MM.1S (cell line): ENCODE measurements at regions not wholly inside any gene's neighbourhood (a gene's known extent, or its start where the extent isn't known, plus 50 kb on each side); places are given as distances from the start of the nearest gene placed in this dataset.
"Not testable (repeated sequence)": the region's sequence is repeated elsewhere in the genome, so short reads cannot be mapped to it uniquely, and the experiment has no call there.

Experiments used
- DNase-seq: peaks from one replicate; pipeline ENCODE4 v3.0.0-alpha.2; 2015
- H2AFZ ChIP-seq: fragments of 300-600 bp; sonication (generic); 2 replicates; pipeline ENCODE4 v1.6.0; 2016; ENCODE audit warnings: antibody characterized with exemption, low read length
- H3F3A ChIP-seq: fragments of 300-600 bp; sonication (generic); 2 replicates; pipeline ENCODE4 v1.6.1; 2016; ENCODE audit warnings: mild to moderate bottlenecking, antibody characterized with exemption, low read length, moderate library complexity, mixed read lengths; ENCODE audit not compliant: insufficient read depth
- H3K27ac ChIP-seq: fragments of 300-600 bp; sonication (generic); 2 replicates; pipeline ENCODE4 v1.5.1; 2016; ENCODE audit warnings: mild to moderate bottlenecking, low read length
- H3K27me3 ChIP-seq: fragments of 300-600 bp; sonication (generic); replicated peaks from 2 replicates; pipeline ENCODE4 v1.6.0; 2016; ENCODE audit warnings: low read length; ENCODE audit not compliant: insufficient read depth
- H3K36me3 ChIP-seq: fragments of 300-600 bp; sonication (generic); replicated peaks from 2 replicates; pipeline ENCODE4 v1.6.1; 2016; ENCODE audit warnings: mild to moderate bottlenecking, low read length, mixed read lengths; ENCODE audit not compliant: insufficient read depth
- H3K4me1 ChIP-seq: fragments of 300-600 bp; sonication (generic); 2 replicates; pipeline ENCODE4 v1.6.1; 2016; ENCODE audit warnings: low read length, mixed read lengths
- H3K4me2 ChIP-seq: fragments of 300-600 bp; sonication (generic); 2 replicates; pipeline ENCODE4 v1.6.0; 2016; ENCODE audit warnings: low read depth, low read length
- H3K4me3 ChIP-seq: fragments of 300-600 bp; sonication (generic); 2 replicates; pipeline ENCODE4 v1.5.1; 2016; ENCODE audit warnings: low read length, mixed read lengths
- H3K79me2 ChIP-seq: fragments of 300-600 bp; sonication (generic); 2 replicates; pipeline ENCODE4 v1.6.1; 2016; ENCODE audit warnings: mixed run types, low read length, mixed read lengths
- H3K9ac ChIP-seq: fragments of 300-600 bp; sonication (generic); 2 replicates; pipeline ENCODE4 v1.6.1; 2016; ENCODE audit warnings: low read length, mixed read lengths
- H3K9me2 ChIP-seq: fragments of 300-600 bp; sonication (generic); replicated peaks from 2 replicates; pipeline ENCODE4 v1.6.1; 2016; ENCODE audit warnings: mild to moderate bottlenecking, low read length, mixed read lengths; ENCODE audit not compliant: insufficient read depth
- H3K9me3 ChIP-seq: fragments of 300-600 bp; sonication (generic); replicated peaks from 2 replicates; pipeline ENCODE4 v1.6.1; 2016; ENCODE audit warnings: mild to moderate bottlenecking, low read length, mixed read lengths; ENCODE audit not compliant: insufficient read depth
- H4K20me1 ChIP-seq: fragments of 300-600 bp; sonication (generic); 2 replicates; pipeline ENCODE4 v1.6.1; 2016; ENCODE audit warnings: mild to moderate bottlenecking, low read length, moderate library complexity, mixed read lengths; ENCODE audit not compliant: insufficient read depth
- EZH2 ChIP-seq: fragments of 300-600 bp; sonication (generic); optimal IDR thresholded peaks from 2 replicates; pipeline ENCODE3; 2017; ENCODE audit warnings: low read depth, mild to moderate bottlenecking, antibody characterized with exemption, low read length, mixed read lengths
- EZH2phosphoT487 ChIP-seq: fragments of 300-600 bp; sonication (generic); IDR thresholded peaks from 2 replicates; pipeline ENCODE4 v1.6.1; 2018; ENCODE audit warnings: antibody characterized with exemption, low read length
- TF ChIP-seq, protein P1 (sequence below): fragments of 300-600 bp; sonication (generic); IDR thresholded peaks from 2 replicates; pipeline ENCODE4 v1.5.1; 2016; ENCODE audit warnings: antibody characterized with exemption, low read length, mixed read lengths

- Histone ChIP-seq H3K79me2 (no peaks in the 10 kb centered on the region), H3K36me3 (no peaks in the 10 kb centered on the region), H3K9me2 (no peaks in the 10 kb centered on the region), H3K27me3 (no peaks in the 10 kb centered on the region), H3K4me3 (no peak overlapping the region), H2AFZ (no peak overlapping the region), H3K27ac (no peak overlapping the region), H3F3A (no peaks in the 10 kb centered on the region), H4K20me1 (no peaks in the 10 kb centered on the region), H3K4me1 (no peaks in the 10 kb centered on the region), H3K4me2 (no peak overlapping the region), H3K9me3 (no peaks in the 10 kb centered on the region), H3K9ac (no peak overlapping the region)
- TF ChIP-seq EZH2phosphoT487: no peak
- TF ChIP-seq, protein P1, sequence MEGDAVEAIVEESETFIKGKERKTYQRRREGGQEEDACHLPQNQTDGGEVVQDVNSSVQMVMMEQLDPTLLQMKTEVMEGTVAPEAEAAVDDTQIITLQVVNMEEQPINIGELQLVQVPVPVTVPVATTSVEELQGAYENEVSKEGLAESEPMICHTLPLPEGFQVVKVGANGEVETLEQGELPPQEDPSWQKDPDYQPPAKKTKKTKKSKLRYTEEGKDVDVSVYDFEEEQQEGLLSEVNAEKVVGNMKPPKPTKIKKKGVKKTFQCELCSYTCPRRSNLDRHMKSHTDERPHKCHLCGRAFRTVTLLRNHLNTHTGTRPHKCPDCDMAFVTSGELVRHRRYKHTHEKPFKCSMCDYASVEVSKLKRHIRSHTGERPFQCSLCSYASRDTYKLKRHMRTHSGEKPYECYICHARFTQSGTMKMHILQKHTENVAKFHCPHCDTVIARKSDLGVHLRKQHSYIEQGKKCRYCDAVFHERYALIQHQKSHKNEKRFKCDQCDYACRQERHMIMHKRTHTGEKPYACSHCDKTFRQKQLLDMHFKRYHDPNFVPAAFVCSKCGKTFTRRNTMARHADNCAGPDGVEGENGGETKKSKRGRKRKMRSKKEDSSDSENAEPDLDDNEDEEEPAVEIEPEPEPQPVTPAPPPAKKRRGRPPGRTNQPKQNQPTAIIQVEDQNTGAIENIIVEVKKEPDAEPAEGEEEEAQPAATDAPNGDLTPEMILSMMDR: peak; percentile 24; the same call in 1 of the 2 replicates
- TF ChIP-seq EZH2: no peak
- no peak for DNase-seq
These were observed 104.9 kb upstream of the SNX7 start for GRCh38 chr1:98556521-98557158.

GRCh38 chr1:98555814-98556213, 105.7 kb upstream of the SNX7 start:
- Histone ChIP-seq H3K9ac (no peak overlapping the region), H3K36me3 (no peaks in the 10 kb centered on the region), H2AFZ (no peak overlapping the region), H3F3A (no peaks in the 10 kb centered on the region), H3K4me3 (no peak overlapping the region), H3K27me3 (no peaks in the 10 kb centered on the region), H3K9me3 (no peaks in the 10 kb centered on the region), H3K4me2 (no peak overlapping the region), H4K20me1 (no peaks in the 10 kb centered on the region), H3K4me1 (no peaks in the 10 kb centered on the region), H3K79me2 (no peaks in the 10 kb centered on the region), H3K9me2 (no peaks in the 10 kb centered on the region), H3K27ac (no peak overlapping the region)
- DNase-seq: no peak
- TF ChIP-seq, protein P1: no peak
- TF ChIP-seq EZH2phosphoT487: no peak
- no peak for TF ChIP-seq EZH2

- not testable (repeated sequence) for H3K27me3 ChIP-seq, H4K20me1 ChIP-seq, H2AFZ ChIP-seq, H3F3A ChIP-seq, H3K27ac ChIP-seq, H3K9me2 ChIP-seq, DNase-seq, H3K4me3 ChIP-seq, H3K4me1 ChIP-seq, H3K9ac ChIP-seq, H3K9me3 ChIP-seq, H3K4me2 ChIP-seq, H3K79me2 ChIP-seq, H3K36me3 ChIP-seq
These were observed 108.9 kb upstream of the SNX7 start for GRCh38 chr1:98552576-98553074.

DNA sequence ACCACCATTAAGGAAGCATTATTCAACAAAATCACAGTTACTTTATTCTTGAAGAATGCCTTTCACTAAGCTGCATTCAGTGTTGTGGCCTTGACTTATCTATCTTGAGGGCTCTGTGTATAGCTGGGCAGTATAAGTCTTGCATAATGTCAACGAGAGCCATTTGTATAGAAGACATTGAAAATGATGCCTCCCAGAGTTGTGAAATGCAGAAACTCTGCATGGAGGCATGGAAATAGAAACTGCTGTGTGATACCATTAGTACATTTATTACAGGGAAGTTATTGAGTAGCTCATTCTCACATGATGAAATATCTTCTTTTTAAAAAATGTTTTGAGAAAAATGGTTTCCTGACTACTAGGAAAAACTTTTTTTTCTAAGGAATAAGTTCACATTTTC, 111.4 kb upstream of the SNX7 start:
- H3K9me3 ChIP-seq: no peaks in the 10 kb centered on the region
- no peak overlapping the region for H3K4me3 ChIP-seq
- no peaks in the 10 kb centered on the region for H3K36me3 ChIP-seq
- H3K4me2 ChIP-seq: no peak overlapping the region
- no peaks in the 10 kb centered on the region for H3K9me2 ChIP-seq
- no peak for TF ChIP-seq EZH2
- TF ChIP-seq EZH2phosphoT487: no peak
- TF ChIP-seq, protein P1: no peak
- no peaks in the 10 kb centered on the region for H3K79me2 ChIP-seq
- no peaks in the 10 kb centered on the region for H3K4me1 ChIP-seq
- no peaks in the 10 kb centered on the region for H4K20me1 ChIP-seq
- H3K27me3 ChIP-seq: no peaks in the 10 kb centered on the region
- no peaks in the 10 kb centered on the region for H3F3A ChIP-seq
- no peak overlapping the region for H2AFZ ChIP-seq
- H3K27ac ChIP-seq: no peak overlapping the region
- H3K9ac ChIP-seq: no peak overlapping the region
- no peak for DNase-seq
